GM21717 (cell line): ENCODE measurements at regions not wholly inside any gene's neighbourhood (a gene's known extent, or its start where the extent isn't known, plus 50 kb on each side); places are given as distances from the start of the nearest gene placed in this dataset.

Source experiments
- ATAC-seq: cut with Tn5 transposase; IDR thresholded peaks from one replicate; pipeline ENCODE4 v1.9.1; 2021; ENCODE audit warnings: mild to moderate bottlenecking, moderate library complexity; ENCODE audit not compliant: unreplicated experiment

DNA sequence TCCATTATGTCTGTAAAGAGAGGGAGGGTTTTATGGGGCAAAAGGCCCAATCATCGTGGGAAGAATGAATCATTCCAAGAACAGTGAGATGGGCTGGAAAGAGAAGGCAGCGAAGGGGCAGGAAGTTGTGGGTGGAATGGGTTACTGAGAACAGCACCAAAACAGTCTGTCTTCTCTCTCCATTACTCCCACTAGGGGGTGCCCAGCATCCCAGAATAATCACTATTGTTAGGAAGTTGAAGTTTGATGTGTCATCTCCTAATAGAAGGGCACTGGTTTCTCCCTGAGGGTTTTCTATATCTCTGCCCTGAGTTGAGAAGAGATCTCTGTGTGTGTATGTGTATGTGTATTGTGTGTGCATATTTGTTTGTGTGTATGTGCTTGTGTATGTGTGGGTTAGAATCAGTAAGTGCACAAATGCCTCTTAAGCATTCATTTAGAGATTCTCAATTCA, 76.6 kb upstream of the MAP4K3 start:
- peak; percentile 91 for ATAC-seq

DNA sequence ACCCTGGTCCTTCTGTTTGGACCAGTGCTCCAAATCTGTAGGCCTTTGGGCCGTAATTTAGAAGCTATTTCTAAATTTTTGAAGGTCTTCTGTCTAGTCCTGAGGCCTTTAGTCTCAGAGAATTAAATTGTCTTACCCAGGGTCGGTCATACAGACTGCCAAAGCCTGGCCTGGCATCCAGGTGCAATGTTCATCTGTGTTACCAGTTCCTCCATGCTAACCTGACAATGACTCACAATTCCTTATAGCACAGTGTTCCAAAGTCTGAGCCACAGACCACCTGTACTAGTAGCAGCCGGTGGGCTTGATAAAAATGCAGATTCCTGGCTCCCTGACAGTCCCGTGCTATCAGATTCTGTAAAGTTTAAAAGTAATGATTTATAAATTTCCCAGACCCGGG, 77.7 kb upstream of the MAP4K3 start:
- no peak for ATAC-seq

DNA sequence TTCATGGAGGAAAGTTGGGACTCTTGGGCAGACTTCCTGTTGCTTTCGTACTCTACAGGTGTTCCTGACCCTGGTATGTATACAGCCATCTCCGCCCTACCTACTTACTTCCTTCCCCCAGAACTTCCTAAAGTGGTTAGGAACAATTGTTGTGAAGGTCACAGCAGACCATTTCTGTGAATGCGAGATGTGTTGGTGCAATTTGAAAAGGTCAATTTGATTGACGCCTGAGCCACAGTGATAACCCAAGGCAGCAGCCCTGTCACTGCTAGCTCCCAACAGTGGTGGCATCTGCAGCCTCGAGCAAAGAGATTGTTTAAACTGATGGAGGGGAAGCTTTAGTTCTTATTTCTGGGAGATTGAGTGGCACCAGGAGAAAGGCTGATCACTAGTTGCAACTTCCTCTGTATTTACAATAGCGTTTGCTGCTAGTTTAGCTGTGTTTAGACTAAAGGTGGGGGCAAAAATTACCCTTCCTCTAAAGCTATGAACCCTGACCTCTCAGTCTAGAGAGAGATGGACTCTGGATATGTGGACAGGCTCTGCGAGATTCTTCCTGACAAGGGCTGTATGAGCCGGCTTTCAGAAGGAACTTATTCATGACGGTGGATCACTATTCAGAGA, 78.3 kb upstream of the MAP4K3 start:
- ATAC-seq = no peak

DNA sequence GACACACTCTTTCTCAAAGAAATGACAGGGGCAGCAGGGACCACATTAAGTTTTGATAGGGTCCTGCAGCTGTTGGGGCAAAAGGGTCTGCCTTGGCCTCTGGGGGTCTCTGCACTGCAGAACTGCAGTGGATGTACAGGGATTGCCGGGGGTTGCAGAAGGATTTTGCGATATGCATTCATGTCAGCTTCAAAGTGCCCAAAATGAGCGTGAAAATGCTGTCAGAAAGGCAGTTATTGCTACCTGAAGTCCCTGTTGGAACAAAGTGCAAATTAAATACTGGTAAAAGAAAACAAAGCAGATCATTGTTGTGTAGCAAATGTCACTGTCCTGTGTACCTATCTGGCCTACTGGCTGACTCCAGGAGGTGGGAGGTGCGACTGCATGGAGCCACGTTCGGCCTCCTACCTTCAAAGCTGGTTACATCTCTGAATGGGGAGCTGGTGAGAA, 78.8 kb upstream of the MAP4K3 start:
- ATAC-seq = no peak

DNA sequence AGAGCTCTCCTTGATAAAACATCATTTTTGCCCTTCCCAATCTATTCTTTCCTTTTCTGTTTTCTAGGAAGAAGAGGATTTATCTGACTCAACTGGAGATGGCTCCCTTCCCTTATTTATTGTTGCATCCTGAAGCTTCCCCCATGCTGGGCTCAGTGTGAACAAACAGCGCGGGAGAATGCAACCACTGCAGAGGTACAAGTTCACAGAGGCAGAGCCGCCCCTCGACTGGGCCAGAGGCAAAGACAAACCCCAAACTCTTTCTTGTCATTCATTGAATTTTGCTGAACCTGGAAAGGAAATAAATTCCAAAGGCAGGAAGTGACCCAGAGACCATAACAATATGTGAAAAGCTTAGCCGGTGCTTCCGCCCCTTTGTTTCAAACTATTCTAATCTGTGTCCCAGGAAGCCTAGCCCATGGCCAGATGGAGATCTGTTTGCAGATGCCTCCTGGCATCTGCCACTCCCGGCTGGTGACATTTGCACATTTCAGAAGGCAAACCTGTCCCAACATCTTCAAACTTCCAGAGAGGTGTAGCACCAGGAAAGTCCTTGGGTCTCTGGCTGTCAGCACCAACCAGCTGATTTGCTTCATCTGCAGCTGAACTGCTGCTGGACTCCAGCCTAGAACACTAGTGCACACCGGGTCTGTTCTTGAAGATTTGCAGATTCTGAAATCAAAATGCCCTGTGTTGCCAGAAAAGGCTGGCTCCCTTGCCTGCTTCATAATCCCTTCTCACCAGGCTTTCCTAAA, 79.4 kb upstream of the MAP4K3 start:
- no peak for ATAC-seq

DNA sequence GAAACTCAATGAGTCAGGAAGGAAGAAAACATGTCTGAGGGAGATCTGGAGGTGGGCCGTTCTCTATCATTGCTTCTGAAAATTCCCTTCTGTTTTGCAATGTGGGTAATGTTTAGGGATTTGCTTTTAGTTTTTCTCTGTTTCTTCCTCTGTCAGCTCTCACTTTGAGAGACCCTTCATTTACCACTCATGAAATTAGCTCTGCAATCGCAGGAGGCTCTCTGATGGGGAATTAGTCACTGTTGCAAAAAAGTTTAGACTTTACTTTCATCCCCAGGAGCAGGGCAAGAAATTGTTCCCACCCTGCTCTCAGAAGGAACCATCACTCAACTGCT, 80.0 kb upstream of the MAP4K3 start:
- no peak for ATAC-seq

DNA sequence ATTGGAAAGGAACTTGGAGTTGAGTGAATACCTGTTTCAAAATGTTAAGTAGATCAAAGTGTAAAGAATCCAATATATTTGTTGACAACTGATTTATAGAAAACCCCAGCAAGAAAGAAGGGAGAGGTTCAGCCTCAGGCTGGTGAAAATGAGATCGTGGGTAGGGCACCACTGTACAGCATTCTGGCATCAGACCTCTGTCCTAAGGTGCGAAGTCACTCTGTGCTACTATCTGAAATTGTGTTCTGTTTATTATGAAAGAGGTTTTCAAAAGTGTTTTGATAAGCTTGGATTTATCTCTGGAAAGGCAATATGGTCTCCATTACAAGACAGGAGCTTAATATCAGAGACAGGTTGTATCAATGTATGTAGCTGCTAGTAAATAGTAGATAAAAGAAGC, 80.5 kb upstream of the MAP4K3 start:
- ATAC-seq = no peak

DNA sequence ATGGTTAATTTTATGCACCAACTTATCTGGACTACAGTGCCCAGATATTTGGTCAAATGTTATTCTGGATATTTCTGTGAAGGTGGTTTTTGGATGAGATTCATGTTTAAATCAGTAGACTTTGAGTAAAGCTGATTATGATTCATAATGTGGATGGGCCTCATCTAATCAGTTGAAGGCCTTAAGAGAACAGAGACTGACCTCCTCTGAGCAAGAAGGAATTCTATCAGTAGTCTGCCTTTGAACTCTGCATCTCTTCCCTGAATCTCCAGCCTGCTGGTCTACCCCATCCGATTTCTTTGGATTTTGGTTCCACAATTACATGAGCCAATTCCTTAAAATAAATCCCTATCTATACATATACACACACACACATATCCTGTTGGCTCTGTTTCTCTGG, 82.8 kb upstream of the MAP4K3 start:
- no peak for ATAC-seq

DNA sequence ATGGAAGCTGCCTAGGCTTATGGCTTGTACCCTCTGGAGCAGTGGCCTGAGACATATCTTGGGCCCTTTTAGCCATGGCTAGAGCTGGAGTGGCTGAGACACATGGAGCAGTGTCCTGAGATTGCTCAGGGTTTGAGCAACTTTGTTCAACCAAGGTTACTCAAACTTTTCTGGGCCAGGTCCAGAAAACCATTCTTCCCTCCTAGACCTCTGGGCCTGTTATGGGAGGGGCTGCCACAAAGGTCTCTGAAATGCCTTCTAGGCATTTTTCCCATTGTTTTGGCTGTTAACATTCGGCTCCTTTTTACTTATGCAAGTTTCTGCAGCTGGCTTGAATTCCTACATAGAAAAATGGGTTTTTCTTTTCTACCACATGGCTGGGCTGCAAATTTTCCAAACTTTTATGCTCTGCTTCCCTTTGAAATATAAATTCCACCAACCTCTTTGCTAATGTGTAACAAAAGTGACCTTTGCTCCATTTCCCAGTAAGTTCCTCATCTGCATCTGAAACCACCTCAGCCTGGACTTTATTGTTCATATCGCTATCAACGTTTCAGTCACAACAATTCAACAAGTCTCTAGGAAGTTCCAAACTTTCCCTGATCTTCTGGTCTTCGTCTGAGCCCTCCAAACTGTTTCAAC, 84.9 kb upstream of the MAP4K3 start:
- ATAC-seq = no peak

DNA sequence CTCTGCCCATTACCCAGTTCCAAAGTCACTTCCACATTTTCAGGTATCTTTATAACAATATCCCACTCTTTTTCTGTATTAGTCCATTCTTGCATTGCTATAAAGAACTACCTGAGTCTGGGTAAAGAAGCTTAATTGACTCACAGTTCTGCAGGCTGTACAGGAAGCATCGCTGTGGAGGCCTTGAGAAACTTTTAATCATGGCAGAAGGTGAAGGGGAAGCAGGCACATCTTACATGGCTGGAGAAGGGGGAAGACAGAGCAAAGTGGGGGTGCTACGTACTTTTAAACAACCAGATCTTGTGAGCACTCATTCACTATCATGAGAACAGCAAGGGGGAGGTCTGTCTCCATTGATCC, 85.4 kb upstream of the MAP4K3 start:
- no peak for ATAC-seq

DNA sequence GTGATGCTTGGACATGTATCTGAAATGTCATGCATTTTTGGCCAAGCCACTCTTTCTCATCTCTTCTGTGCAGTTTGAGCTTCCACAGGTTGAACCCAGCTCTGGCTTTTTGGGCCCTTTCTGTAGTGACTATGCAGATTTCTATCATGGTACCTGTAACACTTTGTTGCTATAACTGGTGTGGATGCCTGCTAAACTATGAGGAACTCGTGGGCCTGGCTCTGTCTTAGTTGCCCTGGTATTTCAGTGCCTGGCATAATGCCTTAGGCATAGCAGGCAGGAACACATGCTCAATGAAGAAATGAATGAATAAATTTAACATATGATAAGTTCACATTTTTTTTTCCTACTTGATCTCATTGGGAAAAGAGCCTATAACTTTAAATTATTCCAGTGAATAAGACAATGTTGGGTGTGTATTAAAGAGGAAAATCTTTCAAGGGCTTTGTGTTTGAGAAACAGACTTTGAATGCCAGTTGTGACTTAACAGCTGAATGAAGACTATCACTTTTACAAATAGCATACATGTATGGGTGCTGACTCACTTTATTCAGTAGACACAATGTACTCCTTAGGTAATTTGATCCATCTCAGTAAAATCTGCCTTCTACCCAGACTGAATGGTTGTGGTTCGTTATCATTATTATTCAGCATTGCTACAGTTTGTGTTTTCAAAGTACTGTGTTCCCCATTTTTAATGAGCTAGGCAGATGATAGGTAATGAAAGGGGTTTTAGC, 86.4 kb upstream of the MAP4K3 start:
- ATAC-seq = no peak

DNA sequence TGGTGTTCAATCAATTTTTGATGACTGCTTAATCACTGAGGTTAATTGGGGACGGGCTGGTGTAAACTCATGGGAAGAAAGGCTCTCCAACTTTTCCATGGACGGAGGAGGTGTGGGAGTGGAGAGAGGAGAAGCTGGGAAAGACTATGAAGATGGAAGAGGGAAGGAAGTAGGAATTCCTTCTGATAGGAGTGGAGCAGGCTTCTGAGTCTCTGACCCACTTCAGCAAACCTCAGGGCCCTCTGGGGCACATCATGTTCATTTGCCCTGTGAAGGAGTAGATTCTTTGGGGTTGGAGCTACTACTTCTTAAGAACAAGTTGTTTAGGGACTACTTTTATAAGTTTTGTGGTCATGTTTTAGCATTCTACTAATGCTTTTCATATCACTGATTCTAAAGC, 87.0 kb upstream of the MAP4K3 start:
- ATAC-seq = no peak

DNA sequence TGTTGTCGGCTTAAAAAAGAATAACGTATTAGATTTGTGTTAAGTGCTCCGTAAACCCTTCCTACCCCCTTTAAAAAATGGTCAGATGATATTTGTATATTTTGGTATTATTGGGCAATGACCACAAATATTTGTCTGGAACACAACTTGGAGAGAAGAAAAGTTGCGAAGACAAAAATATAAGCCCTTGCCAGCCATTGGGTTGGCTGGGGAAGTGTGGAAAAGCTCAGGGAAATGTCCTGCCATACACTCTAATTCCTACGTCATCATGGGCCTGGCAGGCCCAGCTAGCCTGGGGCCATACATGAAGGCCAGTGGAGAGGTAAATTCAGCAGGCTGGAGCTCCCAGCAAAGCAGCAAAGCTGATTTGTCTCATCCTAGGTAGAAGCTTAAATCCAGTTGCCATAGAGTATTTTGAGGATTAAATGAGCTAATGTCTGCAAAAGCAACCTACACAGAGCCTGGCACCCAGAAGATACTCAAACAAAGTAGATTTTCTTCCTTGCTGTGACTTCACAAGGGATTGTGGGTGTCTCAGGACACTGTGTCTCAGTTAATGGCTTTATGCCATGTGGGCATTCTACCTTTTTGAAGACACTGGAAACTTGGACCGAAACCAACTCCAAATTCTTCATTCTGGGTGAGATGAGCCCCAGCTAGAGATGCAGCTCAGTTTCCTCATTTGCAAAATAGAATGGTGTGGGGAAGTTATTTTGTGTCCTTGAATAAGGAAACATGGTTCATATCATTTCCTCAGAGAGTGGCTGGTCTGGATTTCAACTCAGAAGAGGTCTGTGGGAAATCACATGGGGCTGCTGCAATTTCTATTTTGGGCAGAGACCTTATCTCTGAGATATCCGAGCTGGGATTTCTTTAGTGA, 87.9 kb upstream of the MAP4K3 start:
- no peak for ATAC-seq

DNA sequence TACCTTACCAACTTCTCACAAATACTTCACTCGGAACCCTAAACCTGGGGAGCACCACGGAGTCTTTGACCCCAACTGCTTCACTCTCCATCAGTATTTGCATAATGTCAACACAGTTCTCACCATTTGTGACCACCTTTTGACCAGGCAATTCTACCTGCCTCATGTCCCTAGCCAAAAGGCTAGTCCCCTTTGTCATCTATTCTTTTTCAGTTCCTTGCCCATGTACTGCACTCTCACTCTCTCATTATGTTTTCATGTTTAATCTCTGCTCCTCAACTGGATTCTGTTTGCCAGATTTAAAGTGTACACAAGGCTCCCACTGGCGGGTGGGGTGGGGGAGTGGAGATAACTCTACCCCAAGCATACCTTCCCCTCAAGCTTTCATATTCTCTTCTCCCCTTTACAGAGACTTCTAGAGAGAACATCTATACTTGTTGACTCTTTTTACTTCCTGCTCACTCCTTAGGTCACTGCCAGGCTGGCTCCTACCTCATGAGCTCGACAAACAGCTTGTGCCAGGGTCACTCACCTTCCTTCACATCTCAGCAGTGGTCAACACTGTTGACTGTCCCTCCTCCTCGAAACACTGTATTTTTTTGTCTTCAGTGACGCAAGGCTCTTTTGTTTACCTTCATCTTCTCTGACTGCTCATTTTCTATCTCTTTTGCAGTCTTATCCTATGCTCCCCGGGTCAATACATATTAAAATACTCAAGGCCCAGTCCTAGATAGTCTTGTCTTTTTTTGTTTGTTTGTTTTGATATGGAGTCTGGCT, 88.7 kb upstream of the MAP4K3 start:
- no peak for ATAC-seq

DNA sequence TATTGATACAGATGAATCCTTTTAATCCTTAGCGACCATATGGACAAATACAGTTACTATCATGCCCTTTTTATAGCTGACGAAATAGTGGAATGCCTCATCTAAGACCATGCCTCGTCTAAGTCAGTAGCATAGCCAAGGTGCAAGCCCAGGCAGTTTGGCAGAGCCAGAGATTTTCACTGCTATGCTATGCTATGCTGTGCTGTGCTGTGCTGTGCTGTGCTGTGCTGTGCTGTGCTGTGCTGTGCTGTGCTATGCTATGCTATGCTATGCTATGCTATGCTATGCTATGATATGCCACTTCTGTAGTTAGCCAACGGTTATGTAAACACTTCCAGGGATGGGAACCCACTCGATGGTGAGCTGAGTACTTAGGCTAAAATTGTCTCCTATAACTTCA, 91.6 kb upstream of the MAP4K3 start:
- ATAC-seq = no peak

DNA sequence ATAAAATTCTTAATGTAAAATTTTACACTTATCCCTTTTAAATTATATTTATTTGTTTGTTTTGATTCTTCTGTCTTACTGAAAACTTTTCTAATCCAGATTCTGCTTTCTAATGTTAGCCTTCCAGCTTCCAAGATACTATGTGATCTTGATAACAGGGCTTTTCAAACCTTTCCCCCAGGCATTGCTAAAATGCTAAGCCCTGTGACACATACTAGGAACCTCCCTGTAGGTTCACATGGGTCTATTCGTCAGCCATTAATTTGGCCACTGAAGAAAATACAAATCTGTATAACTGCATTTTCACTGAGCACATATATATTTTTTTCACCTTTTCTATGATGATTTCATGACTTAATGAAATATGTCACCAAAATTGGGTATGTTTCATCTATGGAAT, 92.8 kb upstream of the MAP4K3 start:
- ATAC-seq = no peak

DNA sequence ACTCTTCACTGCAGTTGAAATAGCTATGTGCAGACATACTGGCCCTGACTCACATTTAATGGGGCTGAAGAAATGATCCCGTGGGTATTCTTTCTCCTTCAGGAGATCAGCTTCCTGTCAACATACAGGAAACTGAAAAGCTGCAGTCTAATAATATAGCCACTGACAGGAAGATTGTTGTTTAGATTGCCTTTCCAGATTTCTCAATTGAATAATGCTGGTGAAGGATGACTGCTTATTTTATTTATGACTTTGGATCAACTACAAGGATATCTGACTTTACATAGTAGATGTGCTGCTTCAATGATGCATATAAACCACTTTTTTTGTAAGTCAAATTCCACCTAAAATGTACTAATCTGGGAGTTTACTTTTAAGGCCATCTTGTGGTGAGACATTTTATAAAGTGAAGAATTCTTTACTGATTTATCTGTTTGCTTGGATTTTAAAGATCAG, 93.4 kb upstream of the MAP4K3 start:
- no peak for ATAC-seq

DNA sequence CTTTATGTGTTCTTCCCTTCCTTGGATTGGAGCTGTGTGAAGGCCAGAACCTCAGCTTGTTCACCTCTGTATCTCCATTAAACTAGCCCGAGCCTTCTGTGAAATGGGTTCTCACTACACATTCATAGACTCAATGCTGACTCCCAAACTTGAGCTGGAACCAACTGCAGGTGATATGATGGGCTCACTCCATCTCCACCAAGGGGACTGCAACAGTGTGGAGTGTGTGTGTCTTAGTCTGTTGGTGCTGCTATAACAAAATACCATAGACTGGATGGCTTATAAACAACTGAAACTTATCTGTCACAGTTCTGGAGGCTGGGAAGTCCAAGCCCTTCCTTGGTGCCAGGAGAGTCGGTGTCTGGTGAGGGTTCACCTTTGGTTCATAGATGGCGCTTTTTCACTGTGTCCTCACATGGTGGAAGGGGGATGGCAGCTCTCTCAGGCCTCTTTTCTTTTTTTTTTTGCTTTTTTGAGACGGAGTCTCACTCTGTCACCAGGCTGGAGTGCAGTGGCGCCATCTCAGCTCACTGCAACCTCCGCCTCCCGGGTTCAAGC, 94.2 kb upstream of the MAP4K3 start:
- ATAC-seq = no peak

DNA sequence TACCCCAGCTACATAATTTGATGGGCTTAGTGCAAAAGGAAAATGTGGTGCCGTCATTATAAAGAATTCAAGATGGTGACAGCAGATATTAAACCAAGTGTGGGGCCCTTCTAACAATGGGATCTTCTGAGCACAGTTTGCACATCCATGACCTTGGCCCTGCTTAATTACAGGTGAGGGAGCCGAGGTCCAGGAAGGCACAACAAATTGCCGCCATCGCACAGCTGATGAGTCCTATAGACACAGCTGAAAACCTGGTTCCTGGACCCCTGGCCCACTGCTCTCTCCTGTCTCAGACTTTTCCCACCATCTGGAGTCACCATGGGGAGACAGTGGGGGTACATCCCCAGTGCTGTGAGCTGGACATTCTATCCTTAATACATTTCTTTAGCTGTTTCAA, 95.8 kb upstream of the MAP4K3 start:
- ATAC-seq = no peak
